K562 (cell line): ENCODE measurements at regions not wholly inside any gene's neighbourhood (a gene's known extent, or its start where the extent isn't known, plus 50 kb on each side); places are given as distances from the start of the nearest gene placed in this dataset.
A peak's percentile ranks its signal among the peaks of the same experiment; 100 is the strongest.
"Not testable (repeated sequence)": the region's sequence is repeated elsewhere in the genome, so short reads cannot be mapped to it uniquely, and the experiment has no call there.

Experiments
- ATAC-seq: fragments of 200-7000 bp; cut with Tn5 transposase; 3 replicates; pipeline ENCODE4 v1.9.1; 2020; ENCODE audit warnings: moderate library complexity
- BruUV-seq: library from RNA; stranded (reverse); fragments of 400-500 nt; replicated peaks from 2 replicates; lab custom pipeline; 2021; lab: Mats Ljungman, UMichigan
- CTCF ChIA-PET: fragments of 300-600 bp; formaldehyde crosslinking; extraction: SDS; loops from one replicate; lab custom pipeline; 2021; ENCODE audit warnings: low intra/inter-chr PET ratio; lab: Yijun Ruan, JAX
- POLR2A ChIA-PET: fragments of 300-600, 350-650 bp; sonication (Branson Sonifier 250); formaldehyde crosslinking; extraction: SDS; loops from one replicate; lab custom pipeline; 2021; ENCODE audit warnings: antibody characterized with exemption, inconsistent platforms; lab: Yijun Ruan, JAX
- DNase-seq, 4 experiments: peaks; one replicate each; pipeline versions ENCODE4 v3.0.0 to v3.0.0-alpha.2; 2011 to 2018; ENCODE audit warnings: low spot score in 3 of 4, mixed read lengths in 3 of 4; ENCODE audit errors: extremely low read depth in 1 of 4
- FAIRE-seq: peaks from 2 replicates; lab custom pipeline; 2011; peaks lifted over from hg19 to GRCh38; lab: Jason Lieb, UNC
- H2AFZ ChIP-seq: 2 replicates; pipeline ENCODE4 v1.6.0; 2011; ENCODE audit warnings: low read depth, low read length, control low read depth, inconsistent platforms
- H3K27ac ChIP-seq: fragments of 200-600 bp; 3 replicates; pipeline ENCODE4 v1.8.0; 2011; ENCODE audit warnings: low read depth, mild to moderate bottlenecking, control low read depth, inconsistent platforms, low read length, moderate library complexity, mixed read lengths; ENCODE audit errors: extremely low read depth
- H3K27me3 ChIP-seq, 2 experiments: fragments of 300-600 bp in 1 of 2; 2 replicates in 1 of 2; 3 replicates in 1 of 2; pipeline versions ENCODE4 v1.6.0 to v1.8.0; 2011; ENCODE audit warnings: inconsistent platforms in 2 of 2, low read length in 2 of 2, mild to moderate bottlenecking in 1 of 2, mixed read lengths in 1 of 2, moderate library complexity in 1 of 2; ENCODE audit not compliant: control insufficient read depth in 2 of 2, insufficient read depth in 2 of 2
- H3K36me3 ChIP-seq: fragments of 300-600 bp; 3 replicates; pipeline ENCODE4 v1.8.0; 2011; ENCODE audit warnings: mild to moderate bottlenecking, low read length, inconsistent platforms; ENCODE audit not compliant: control insufficient read depth, insufficient read depth
- H3K4me1 ChIP-seq, 2 experiments: fragments of 200-600 bp in 1 of 2; replicated peaks in 1 of 2; 2 replicates in 1 of 2; 3 replicates in 1 of 2; pipeline versions ENCODE4 v1.5.1 to v1.8.0; 2011; ENCODE audit warnings: inconsistent platforms in 2 of 2, low read length in 2 of 2, mild to moderate bottlenecking in 1 of 2, mixed read lengths in 1 of 2, moderate library complexity in 1 of 2; ENCODE audit not compliant: control insufficient read depth in 2 of 2, insufficient read depth in 2 of 2
- H3K4me2 ChIP-seq: 2 replicates; pipeline ENCODE4 v1.6.1; 2011; ENCODE audit warnings: low read length, control low read depth, inconsistent platforms, mixed read lengths; ENCODE audit not compliant: insufficient read depth
- H3K4me3 ChIP-seq: fragments of 200-600 bp; sonication (generic), shearing (Covaris generic); 2 replicates; pipeline ENCODE4 v1.5.1; 2016; ENCODE audit warnings: control low read depth, inconsistent platforms
- H3K79me2 ChIP-seq: fragments of 200-600 bp; 3 replicates; pipeline ENCODE4 v1.8.0; 2011; ENCODE audit warnings: low read length, inconsistent platforms; ENCODE audit not compliant: control insufficient read depth, insufficient read depth
- H3K9ac ChIP-seq, 2 experiments: 2 replicates each; pipeline versions ENCODE4 v1.6.0 to v1.6.1; 2011; ENCODE audit warnings: low read depth in 2 of 2, low read length in 2 of 2, control low read depth in 1 of 2, inconsistent platforms in 1 of 2, mild to moderate bottlenecking in 1 of 2, mixed read lengths in 1 of 2; ENCODE audit not compliant: insufficient read depth in 1 of 2
- H3K9me1 ChIP-seq: one replicate; pipeline ENCODE4 v1.6.0; 2011; ENCODE audit warnings: inconsistent platforms, mild to moderate bottlenecking, low read length, moderate library complexity; ENCODE audit not compliant: control insufficient read depth, insufficient read depth
- H3K9me3 ChIP-seq: replicated peaks from 2 replicates; pipeline ENCODE4 v1.5.1; 2011; ENCODE audit warnings: low read depth, low read length, inconsistent platforms; ENCODE audit not compliant: control insufficient read depth, insufficient read depth
- H4K20me1 ChIP-seq: replicated peaks from 2 replicates; pipeline ENCODE4 v1.6.1; 2011; ENCODE audit warnings: low read length, inconsistent platforms, mixed read lengths; ENCODE audit not compliant: control insufficient read depth, insufficient read depth
- WGBS: fragments of 100-300 bp; shearing (Covaris generic); methylation state at CpG from one replicate; pipeline ENCODE4 v1.1.6; 2016; ENCODE audit warnings: low coverage, mixed read lengths; ENCODE audit not compliant: insufficient coverage; ENCODE audit errors: missing lambda C conversion rate; 5-methylcytosine and 5-hydroxymethylcytosine counted together
- in situ Hi-C: fragments of 300-500 bp; cut with MboI; formaldehyde crosslinking; loops from 4 replicates; pipeline ENCODE4 v1.15.0; 2018; ENCODE audit warnings: inconsistent platforms, mixed read lengths
- intact Hi-C: fragments of 100-400 bp; cut with micrococcal nuclease; formaldehyde crosslinking; loops from 2 replicates; pipeline ENCODE4 v1.14.2; 2022
- TF ChIP-seq, protein P1 (sequence below): sonication (generic); formaldehyde crosslinking; IDR thresholded peaks from 2 replicates; pipeline ENCODE4 v1.8.1; 2023; ENCODE audit warnings: mild to moderate bottlenecking, missing genetic modification reagents
- TF ChIP-seq, protein P2 (sequence below), 2 experiments: IDR thresholded peaks; 2 replicates each; pipeline ENCODE4 v1.6.1; 2011; ENCODE audit warnings: borderline replicate concordance in 1 of 2, control low read depth in 1 of 2, low read depth in 1 of 2, low read length in 1 of 2, mild to moderate bottlenecking in 1 of 2, mixed read lengths in 1 of 2, moderate library complexity in 1 of 2; ENCODE audit not compliant: insufficient read depth in 1 of 2, insufficient read length in 1 of 2, poor library complexity in 1 of 2, severe bottlenecking in 1 of 2; ENCODE audit errors: extremely low read depth in 1 of 2
- TF ChIP-seq, protein P3 (sequence below), 2 experiments: IDR thresholded peaks in 1 of 2; conservative IDR thresholded peaks in 1 of 2; 2 replicates each; pipeline ENCODE4 v1.6.1; 2016; ENCODE audit warnings: low read depth in 2 of 2, mild to moderate bottlenecking in 1 of 2, missing compliant biosample characterization in 1 of 2, missing genetic modification characterization in 1 of 2, moderate library complexity in 1 of 2

DNA sequence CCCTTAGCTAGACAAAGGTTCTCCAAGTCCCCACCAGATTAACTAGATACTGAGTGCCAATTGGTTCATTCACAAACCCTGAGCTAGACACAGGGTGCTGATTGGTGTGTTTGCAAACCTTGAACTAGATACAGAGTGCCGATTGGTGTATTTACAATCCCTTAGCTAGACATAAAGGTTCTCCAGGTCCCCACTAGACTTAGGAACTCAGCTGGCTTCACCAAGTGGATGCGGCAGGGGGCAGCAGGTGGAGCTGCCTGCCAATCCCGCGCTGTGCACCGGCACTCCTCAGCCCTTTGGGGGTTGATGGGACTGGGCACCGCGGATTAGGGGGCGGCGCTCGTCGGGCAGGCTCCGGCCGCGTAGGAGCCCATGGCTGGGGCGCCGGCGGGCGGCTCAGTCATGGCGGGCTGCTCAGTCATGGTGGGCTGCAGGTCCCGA is 157.6 kb downstream of the KLRB1 start:
- ATAC-seq, POLR2A ChIA-PET, FAIRE-seq, H3K9ac ChIP-seq, BruUV-seq, H3K4me3 ChIP-seq, DNase-seq, H4K20me1 ChIP-seq, CTCF ChIA-PET, H3K36me3 ChIP-seq, H2AFZ ChIP-seq, H3K9me1 ChIP-seq, H3K27ac ChIP-seq, H3K4me1 ChIP-seq, H3K9me3 ChIP-seq, H3K4me2 ChIP-seq, H3K27me3 ChIP-seq, intact Hi-C loops: not testable (repeated sequence)
- WGBS, result 95% methylated on average over 7 of the region's 20 CpGs
- in situ Hi-C loops, result loop anchor here (25.0 kb wide), 1 partner anchor 262 kb away; no protein-coding TSS in a partner anchor
- TF ChIP-seq, protein P1, sequence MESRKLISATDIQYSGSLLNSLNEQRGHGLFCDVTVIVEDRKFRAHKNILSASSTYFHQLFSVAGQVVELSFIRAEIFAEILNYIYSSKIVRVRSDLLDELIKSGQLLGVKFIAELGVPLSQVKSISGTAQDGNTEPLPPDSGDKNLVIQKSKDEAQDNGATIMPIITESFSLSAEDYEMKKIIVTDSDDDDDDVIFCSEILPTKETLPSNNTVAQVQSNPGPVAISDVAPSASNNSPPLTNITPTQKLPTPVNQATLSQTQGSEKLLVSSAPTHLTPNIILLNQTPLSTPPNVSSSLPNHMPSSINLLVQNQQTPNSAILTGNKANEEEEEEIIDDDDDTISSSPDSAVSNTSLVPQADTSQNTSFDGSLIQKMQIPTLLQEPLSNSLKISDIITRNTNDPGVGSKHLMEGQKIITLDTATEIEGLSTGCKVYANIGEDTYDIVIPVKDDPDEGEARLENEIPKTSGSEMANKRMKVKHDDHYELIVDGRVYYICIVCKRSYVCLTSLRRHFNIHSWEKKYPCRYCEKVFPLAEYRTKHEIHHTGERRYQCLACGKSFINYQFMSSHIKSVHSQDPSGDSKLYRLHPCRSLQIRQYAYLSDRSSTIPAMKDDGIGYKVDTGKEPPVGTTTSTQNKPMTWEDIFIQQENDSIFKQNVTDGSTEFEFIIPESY, result peak; percentile 67; the same call in 1 of the 2 replicates
- H3K79me2 ChIP-seq, result peaks cover 14% of the 10 kb centered on the region

DNA sequence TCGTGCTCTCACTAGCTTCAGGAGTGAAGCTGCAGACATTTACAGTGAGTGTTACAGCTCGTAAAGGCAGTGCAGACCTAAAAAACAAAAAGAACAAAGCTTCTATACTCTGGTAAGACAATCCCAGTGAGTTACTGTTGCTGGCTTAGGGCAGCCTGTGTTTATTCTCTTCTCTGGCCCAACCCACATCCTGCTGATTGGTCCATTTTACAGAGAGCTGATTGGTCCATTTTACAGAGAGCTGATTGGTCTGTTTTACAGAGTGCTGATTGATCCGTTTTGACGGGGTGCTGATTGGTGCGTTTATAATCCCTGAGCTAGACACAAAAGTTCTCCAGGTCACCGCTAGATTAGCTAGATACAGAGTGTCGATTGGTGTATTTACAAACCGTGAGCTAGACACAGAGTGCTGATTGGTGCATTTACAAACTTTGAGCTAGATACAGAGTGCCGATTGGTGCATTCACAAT is 158.0 kb downstream of the KLRB1 start:
- CTCF ChIA-PET, intact Hi-C loops, H3K36me3 ChIP-seq, H3K9me1 ChIP-seq, H3K9me3 ChIP-seq, FAIRE-seq, H3K27me3 ChIP-seq, H4K20me1 ChIP-seq, BruUV-seq, H3K4me1 ChIP-seq: not testable (repeated sequence)
- Histone ChIP-seq H3K27ac (peak overlapping the region; percentile 68; the same call in 2 of the 3 replicates), H3K79me2 (peaks cover 14% of the 10 kb centered on the region), H3K4me2 (peak overlapping the region; percentile 73), H3K4me3 (peak overlapping the region; percentile 53), H3K9ac (peak overlapping the region; percentile 54 to 68; a peak in 3 of 4 replicates), H2AFZ (peak overlapping the region; percentile 85)
- POLR2A ChIA-PET, result interaction anchor here (0.7 to 1.1 kb wide), 2 partner anchors 257 to 280 kb away, joined by 3 read pairs; no protein-coding TSS in a partner anchor
- in situ Hi-C loops, result loop anchor here (25.0 kb wide), 1 partner anchor 263 kb away; no protein-coding TSS in a partner anchor
- 63% methylated on average over 8 of the region's 9 CpGs for WGBS
- peak in 2 of 4 experiments; percentile 4 to 37 for DNase-seq
- ATAC-seq, result peak; percentile 24
- TF ChIP-seq, protein P1, result peak; percentile 95
- TF ChIP-seq, protein P2, sequence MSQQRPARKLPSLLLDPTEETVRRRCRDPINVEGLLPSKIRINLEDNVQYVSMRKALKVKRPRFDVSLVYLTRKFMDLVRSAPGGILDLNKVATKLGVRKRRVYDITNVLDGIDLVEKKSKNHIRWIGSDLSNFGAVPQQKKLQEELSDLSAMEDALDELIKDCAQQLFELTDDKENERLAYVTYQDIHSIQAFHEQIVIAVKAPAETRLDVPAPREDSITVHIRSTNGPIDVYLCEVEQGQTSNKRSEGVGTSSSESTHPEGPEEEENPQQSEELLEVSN (IDR thresholded peaks at IDR 0.05; ENCODE audit: borderline replicate concordance in 1 of 2, extremely low read depth in 1 of 2, insufficient read depth in 1 of 2, insufficient read length in 1 of 2, low read depth in 1 of 2, low read length in 1 of 2, poor library complexity in 1 of 2, severe bottlenecking in 1 of 2), result peak in 1 of 2 experiments; percentile 2
- TF ChIP-seq, protein P3, sequence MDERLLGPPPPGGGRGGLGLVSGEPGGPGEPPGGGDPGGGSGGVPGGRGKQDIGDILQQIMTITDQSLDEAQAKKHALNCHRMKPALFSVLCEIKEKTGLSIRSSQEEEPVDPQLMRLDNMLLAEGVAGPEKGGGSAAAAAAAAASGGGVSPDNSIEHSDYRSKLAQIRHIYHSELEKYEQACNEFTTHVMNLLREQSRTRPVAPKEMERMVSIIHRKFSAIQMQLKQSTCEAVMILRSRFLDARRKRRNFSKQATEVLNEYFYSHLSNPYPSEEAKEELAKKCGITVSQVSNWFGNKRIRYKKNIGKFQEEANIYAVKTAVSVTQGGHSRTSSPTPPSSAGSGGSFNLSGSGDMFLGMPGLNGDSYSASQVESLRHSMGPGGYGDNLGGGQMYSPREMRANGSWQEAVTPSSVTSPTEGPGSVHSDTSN (CRISPR knock-in tag; IDR thresholded peaks at IDR 0.05; ENCODE audit: low read depth), result not testable (repeated sequence)
- TF ChIP-seq, protein P3 (tag; conservative IDR thresholded peaks at IDR 0.05; ENCODE audit: low read depth), result peak; percentile 56
